NCI-H128 (cell line): ENCODE measurements at regions not wholly inside any gene's neighbourhood (a gene's known extent, or its start where the extent isn't known, plus 50 kb on each side); places are given as distances from the start of the nearest gene placed in this dataset.
"Not testable (repeated sequence)": the region's sequence is repeated elsewhere in the genome, so short reads cannot be mapped to it uniquely, and the experiment has no call there.

ENCODE experiments used
- DNase-seq: peaks from one replicate; lab custom pipeline; 2025; ENCODE audit not compliant: unreplicated experiment; lab: John Stamatoyannopoulos, UW

DNA sequence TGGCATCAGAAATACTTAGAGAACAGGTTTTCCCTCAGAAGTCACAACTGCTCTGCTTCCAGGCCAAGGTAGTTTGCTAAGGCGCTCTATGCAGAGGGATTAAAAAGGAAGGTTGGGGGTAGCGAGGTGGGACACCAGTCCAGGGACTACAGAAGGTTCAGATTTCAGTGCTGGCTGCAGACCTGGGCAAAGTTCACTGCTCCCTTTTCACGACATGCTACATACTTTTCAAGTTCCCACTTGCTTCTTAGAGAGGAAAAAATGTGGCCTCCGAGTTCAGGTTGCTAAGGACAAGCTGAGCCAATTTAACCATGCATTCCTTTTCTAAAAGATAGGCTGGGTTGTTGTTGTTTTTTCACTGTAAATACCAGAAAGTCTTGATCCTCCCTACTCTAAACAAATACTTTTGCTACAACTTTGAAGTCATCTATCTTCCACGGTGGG is 158.6 kb upstream of the NR2F2 start:
- no peak for DNase-seq

DNA sequence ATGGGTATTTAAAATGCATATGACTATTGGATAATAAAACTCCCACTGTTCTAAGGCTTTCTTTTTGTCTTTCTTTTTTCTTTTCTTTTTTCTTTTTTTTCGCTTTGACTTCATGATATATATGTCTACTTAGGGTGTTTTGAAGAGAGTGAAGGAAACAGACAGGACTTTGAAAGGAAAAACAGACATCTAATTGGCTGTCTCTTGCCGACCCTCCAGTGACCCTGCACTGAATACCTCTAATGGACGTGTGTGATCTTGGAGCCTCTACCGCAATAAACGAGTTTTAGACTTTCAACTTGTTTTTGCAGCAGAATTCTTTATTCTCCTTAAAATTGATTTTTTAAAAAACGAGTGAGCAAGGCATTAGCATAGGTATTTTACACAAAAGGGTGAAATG is 158.1 kb upstream of the NR2F2 start:
- DNase-seq = no peak

DNA sequence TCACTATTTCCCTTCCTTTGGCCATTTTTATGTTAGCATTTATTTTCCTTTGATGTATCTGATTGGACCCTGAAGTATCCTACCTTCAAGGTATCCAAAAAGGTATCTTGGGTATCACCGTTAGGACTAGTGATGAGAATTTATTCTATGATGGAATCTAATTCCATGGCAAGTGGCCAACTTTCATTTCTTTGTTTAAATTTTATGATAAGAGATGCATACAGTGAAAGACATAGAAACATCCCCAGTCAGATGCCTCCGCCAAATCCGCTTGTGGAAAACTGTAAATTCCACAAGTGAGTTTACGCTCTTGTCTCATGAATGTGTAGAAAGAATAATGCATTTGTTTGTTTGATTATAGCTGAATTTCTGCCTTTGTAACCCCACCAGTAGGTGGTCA is 153.7 kb upstream of the NR2F2 start:
- no peak for DNase-seq

DNA sequence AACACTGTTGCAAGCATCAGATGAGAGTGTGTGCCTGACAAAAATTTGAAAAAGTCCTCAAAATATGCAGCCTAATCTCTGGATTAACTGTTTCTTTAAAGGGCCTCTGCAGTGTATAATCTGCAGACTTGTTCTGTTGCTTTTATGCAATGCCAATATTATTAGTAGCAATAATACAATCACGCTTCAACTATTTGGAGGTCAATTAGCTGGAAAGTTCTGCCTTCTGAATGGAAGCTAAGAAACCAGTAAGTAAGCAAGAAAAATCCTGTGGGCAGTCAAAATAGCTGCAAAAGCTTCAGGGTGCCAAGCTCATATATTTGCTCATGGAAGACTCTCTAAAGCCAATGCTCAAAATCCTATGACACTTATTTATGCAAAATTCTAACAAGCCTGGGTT is 153.2 kb upstream of the NR2F2 start:
- DNase-seq = no peak

DNA sequence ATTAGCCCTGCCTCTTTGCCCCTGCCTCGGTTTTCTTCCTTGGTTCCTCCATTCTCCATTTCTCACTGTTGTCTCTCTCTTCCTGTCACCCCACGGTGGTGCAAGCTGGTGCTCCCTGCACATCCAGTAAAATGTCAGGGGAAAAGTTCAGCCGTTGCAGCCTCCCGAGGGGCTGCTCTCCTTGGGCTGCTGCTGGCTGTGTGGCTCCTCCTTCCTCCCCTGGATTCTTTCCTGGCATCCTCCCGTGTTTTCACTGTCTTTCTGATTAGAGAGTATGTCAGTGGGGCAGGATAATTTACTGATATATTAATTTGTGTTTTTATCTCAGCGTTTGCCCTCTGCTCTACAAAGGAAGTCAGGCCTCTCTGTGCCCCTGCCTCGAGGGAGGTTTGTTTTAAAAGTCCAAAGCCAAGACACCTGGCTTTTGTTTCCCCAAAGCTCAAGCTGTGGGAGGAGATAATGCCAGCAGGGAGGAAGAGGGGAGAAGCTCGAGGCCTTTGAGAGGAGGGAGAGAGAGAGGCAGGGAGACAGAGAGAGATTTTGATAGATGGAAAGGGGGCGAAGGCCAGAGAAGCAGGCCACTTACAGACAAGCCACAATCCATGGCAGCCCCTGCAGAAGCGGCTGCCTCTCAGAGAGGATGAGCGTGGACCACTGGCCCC is 150.3 kb upstream of the NR2F2 start:
- no peak for DNase-seq

DNA sequence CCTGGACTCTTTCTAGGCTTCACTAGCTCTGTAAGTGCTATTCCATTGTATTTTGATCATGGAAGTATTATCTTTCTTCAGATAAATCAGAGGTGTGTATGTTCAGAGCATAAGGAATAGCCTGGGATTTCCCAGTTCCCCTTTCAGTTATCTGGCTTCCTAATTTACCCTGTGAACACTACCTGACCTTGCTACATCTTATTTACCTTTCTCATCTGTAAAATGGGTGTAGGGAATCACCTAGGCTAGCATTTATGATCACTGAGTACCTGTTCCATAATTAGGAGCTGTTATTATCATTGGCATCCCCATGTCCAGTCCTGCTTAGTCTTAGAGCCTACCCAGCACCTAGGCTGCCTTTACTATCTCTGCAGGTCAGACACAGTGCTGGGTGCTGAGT is 149.3 kb upstream of the NR2F2 start:
- no peak for DNase-seq

DNA sequence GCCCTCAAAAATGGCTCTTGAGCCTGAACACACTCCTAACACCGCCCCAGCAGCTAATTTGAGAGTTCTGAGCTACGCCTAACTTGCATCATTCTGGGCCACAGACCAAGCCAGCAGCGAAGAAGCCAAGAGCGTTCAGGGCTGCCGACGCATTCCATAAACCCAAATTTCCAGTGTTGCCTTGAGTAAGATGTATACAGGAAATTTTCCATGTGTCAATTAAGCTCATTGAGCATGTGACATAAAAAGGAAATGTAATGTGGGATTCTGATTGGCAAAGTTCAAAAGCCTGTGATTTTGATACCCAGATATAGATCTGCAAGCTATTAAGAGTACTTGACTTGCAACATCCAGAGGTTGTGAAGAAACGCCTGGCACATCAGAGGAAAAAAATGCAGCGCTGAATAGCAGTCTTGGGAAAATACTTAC is 148.6 kb upstream of the NR2F2 start:
- no peak for DNase-seq

DNA sequence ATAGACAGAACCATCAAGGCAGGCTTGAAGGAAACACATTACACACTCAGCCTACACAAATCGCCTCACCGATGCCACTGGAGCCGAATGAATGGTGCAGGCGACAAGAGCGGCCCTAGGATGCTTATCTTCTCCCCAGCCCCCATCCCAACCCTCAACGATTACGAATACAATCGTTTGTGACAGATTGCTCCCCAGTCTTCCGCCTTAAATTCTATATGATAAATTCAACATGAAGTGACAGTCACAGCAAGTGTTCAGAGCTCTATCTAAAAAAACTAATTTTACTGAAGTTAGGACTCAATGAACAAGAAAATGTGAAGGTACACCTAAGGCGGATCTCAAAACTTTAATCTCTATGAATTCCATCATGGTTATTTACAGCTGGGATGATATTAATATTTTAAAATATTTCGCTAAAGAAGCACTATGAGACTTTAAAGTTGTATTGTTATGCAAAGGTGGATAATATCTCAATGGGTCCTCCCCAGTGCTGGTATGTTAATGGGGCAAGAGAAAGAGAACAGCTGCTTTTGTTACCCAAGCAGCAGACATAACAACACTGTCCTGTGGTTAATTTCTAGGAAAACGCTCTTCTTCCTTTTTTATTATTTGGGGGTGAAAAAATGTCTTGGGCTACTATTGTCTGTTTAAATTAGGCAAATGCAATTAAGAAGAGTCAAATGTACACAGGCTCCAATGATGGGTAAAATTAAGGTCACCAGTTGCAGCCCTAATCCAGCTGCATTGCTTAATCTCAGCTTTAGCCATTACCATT is 147.6 kb upstream of the NR2F2 start:
- DNase-seq = no peak

DNA sequence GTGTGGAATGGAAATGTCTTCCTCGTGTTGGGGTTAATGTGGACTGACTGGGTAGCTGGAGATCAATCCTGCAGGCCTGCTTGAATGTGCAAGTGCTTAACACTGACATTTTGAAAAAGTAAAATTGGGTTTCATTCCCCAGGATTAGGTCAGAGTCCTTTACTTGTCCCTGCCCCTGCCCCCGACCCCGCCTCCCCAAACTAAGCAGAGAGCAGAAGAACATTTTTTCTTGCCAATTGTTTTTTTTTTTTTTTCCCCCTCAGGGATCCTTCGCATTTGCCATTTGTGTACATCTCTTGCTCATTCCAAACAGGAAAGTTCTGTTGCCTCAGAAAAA is 147.0 kb upstream of the NR2F2 start:
- no peak for DNase-seq

DNA sequence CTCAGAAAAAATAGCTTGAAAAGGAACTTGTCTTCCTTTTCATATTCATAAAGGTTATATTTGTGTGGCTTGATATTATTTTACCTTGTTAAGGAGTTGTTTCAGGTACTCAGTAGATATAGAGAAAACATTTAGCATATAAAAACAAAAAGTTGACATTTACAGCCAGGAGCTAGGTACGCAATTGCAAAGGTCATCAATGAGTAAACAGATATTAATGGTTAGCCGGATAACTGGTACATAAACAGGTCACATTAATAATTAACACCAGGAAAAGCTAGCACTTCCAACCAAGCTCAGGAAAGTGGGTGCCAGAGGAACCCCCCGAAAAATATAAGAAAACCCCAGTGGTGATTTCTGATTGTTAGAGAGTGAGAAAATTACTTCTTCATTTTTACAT is 146.6 kb upstream of the NR2F2 start:
- no peak for DNase-seq

DNA sequence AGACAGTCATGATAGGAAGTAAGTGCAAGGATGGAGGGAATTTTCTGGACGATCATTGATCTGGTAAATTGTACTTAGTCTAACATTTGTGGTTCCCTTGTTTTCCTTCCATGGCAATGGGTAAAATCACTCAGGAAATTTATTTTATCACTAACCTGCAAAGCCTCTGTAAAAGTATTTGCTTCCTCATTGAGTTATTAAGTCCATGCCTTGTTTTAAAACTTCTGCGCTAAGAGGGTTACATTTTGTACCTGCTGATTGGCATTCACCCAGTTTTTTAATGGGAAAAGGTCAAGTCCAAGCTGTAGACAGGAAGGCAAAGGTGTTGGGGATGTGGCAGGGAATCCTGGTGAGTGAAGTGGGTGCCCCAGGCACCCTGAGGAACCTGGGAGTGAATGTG is 146.2 kb upstream of the NR2F2 start:
- no peak for DNase-seq

DNA sequence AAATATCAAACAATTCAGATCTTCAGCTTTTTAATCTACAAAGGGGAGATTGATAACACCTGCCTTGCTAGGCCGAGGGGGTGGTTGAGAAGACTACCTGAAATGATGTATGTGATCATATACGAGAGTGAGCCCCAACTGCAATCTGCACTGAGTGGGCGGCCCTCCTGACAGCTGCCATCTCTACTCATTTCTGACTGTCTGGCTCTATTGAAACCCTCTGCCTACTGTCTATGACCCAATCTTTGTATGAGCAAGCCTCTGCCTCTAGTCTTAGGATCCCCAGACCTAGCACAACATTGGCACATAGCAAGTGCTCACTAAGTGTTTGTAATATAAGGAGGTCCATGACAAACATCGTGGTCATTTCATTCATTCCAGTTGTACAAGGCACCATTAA is 144.4 kb upstream of the NR2F2 start:
- DNase-seq = no peak

DNA sequence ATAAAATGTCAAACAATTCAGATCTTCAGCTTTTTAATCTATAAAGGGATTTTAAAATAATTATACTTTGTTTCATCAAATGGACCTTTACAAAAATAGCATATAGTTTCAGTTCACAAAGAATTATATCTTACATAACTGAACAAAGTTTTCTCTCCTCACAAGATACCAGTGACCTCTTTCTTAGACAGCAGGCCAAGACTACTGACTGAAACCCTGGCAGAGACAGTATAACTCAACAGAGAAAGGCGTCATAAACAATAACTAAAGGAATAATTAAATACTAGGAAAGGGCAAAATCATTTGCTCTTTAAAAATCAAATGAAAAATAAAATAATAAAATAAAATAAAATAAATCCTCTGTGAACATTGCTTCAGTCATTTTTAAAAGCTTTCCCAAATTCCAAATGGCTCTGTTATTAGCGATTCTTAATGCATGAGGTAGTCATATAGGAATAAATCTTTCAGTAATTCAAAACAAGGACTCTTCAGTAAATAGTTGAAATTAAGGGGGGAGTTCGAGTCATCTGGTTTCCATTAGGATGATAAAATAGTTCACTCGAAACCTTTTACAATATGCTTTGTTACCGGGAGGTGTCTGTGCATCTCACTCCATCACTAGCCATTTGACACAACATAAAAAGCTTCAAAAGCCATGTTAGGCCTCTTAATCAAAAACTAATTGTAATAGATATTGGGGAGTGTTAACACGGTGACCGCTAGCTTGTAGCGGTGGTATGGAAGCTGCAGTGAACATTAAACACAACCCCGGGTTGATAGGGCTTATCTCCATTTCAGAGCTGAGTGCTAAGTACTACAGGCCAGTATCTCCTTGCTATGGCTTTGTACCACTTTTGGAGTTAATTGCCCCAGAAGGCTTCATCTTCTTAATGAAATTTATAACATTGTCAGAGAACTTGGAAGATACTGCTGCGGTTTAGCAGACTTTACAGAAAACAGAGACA is 142.9 kb upstream of the NR2F2 start:
- no peak for DNase-seq

DNA sequence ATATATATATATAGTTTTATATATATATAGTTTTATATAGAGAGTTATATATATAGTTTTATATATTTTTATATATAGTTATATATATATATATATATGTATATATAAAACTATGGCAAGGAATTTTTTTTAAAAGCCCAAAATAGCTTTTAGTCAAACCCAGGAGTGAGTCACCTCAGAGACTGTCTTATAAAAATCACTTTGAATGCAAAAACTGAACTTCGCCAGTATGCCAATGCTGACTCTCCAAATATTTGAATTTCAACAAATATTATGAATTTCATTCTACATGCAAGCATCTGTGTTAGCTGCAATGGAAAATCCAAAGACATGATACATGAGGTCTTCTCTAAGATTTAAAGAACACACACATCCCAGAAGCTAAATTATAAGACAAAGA is 132.8 kb upstream of the NR2F2 start:
- no peak for DNase-seq

DNA sequence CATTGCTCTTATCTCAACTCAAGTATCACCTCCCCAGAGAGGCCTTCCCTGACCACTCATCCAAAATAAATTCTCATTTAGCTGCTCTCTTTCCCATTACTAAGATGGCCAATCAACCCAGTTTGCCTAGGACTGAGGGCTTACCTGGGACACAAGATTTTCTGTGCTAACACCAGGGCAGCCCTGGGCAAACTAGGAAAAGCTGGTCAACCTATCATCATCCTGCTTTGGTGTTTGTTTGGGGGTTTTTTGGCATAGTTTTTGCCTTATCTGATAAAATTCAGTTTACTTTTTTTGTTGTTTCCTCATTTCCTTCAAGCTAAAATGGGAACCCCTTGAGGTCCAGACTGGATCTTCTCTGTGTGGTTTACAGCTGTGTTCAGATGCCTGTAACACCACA is 131.4 kb upstream of the NR2F2 start:
- DNase-seq = no peak

DNA sequence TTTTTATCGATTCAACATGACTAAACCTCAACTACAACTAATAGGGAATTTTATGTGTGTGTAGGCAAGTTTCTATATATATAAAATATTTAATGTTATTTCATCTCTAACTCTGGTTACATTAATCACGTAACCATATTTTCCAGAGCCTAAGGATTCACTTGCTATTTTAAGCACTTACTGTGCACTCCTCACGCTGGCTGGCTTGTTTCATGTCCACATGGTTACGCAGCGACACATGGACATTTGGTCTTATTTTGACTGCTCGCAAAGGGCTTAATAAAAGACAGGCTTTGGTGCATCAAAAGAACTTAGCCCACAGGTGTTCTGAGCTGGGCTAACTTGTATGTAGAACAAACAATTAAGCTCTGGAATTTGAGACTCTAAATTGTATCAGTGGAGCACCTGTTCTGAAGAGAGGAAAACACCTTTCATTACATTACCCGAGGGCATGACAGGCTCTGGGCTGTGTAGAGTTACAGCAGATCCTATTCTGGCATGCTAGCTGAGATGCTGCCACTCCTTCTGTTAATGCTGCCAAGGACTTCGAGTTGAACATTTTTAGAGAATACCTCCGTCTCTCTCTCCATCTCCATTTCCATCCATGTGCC is 130.0 kb upstream of the NR2F2 start:
- DNase-seq = no peak

DNA sequence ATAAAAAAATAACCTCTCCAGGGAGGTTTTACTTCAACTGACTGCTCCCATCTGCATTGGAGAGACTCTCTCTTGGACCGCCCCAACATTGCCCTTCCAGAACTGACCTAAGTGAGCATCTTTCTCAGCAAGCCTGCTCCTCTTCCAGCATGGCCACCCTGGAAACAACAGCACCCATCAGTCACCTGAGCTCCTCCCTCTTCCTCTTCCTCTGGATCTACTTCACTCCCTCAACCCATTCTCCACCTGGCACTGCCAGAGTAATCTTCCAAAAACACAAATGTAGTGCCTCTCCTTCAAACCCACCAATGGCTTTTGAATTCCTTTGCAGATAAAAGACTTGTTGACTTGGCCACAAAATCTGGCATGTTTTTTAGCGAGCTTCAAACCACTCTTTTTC is 128.8 kb upstream of the NR2F2 start:
- DNase-seq = no peak

DNA sequence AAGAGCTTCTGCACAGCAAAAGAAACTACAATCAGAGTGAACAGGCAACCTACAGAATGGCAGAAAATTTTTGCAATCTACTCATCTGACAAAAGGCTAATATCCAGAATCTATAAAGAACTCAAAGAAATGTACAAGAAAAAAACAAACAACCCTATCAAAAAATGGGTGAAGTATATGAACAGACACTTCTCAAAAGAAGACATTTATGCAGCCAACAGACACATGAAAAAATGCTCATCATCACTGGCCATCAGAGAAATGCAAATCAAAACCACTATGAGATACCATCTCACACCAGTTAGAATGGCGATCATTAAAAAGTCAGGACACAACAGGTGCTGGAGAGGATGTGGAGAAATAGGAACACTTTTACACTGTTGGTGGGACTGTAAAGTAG is 124.9 kb upstream of the NR2F2 start:
- not testable (repeated sequence) for DNase-seq

DNA sequence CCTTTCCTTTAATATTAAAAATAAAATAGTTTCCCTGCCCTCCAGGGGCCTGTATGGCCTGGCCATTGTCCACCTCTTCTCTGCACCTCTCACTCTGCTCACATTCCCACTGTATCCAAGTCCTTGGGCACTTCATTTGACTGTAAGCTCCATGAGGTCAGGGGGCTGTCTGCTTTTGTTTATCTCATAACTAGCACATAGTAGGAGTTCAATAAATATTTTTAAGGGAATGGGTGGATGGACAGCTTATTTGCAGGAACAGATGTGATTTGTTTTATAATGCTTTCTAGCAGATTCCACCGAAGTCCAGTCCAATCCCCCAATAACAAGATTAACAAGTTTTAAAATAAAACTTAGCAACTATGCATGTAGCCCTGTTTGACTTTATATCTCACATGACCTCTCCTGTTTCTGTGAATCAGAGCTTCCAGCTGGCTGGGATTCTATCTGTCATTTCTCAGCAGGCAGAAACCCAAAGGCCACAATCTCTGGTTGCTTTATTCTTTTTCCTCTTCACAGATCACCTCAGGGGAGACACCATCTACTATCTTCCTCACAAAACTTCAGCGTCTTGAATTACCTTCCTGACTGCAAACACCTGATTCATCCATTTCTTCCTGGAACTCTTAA is 123.0 kb upstream of the NR2F2 start:
- no peak for DNase-seq

DNA sequence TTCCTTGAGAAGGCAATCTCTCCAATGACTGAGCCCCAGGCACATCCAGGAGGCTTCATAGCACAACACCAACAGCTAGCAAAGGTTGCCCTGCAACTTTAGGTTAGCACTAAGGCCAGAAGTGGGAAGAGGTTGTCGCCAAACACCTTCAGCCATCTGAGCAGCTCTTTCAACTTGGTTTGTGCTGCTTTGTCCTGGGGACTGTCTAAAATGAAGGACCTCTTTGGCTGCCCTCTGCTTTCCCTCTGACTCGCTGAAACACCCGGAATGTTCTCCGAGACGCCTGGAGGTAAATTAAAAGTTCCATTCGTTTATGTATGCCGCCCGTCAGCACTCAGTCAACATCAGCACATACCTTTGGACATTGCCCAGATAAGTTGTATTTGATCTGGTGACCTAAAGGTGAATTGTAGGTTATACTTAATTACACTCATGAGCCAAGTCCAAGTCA is 121.2 kb upstream of the NR2F2 start:
- DNase-seq = no peak

DNA sequence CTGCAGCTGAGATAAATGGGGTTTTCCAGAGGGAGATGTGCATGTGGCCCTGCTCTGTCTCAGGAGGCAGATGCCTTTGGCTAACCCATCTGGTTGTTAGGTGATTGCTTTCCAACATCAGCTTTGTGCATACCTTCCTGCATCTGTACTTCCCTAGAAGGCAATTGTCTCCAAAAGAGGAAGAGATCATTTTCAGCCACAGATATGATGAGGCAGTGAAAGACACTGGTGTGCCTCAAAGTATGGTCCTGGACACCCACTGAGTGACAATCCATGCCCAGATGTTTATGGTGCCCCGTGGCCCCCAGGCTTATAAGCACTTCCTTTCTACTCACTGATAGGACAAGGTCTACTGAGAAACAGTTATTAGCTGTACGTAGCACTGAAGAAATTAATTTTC is 117.5 kb upstream of the NR2F2 start:
- DNase-seq = no peak
